Thymus (tissue), 11 donors: ENCODE measurements at regions not wholly inside any gene's neighbourhood (a gene's known extent, or its start where the extent isn't known, plus 50 kb on each side); places are given as distances from the start of the nearest gene placed in this dataset.
A peak's percentile ranks its signal among the peaks of the same experiment; 100 is the strongest.

ENCODE experiments used
- DNase-seq, 9 donors: peaks; one replicate each; pipeline ENCODE4 v3.0.0-alpha.2; 2013; ENCODE audit warnings: low spot score in 9 of 9, low read depth in 6 of 9, missing footprints in 1 of 9
- H3K27ac ChIP-seq, 2 donors: one replicate each; pipeline ENCODE4 v1.5.1; 2013; ENCODE audit warnings: control low read depth in 1 of 2, low read depth in 1 of 2, low read length in 1 of 2, mild to moderate bottlenecking in 1 of 2, moderate library complexity in 1 of 2
- H3K27me3 ChIP-seq, 2 donors: one replicate each; pipeline ENCODE4 v1.5.1; 2013; ENCODE audit warnings: low read length in 1 of 2; ENCODE audit not compliant: control insufficient read depth in 2 of 2, insufficient read depth in 1 of 2
- H3K36me3 ChIP-seq, 2 donors: one replicate each; pipeline ENCODE4 v1.5.1; 2013; ENCODE audit warnings: low read length in 1 of 2, mild to moderate bottlenecking in 1 of 2, moderate library complexity in 1 of 2; ENCODE audit not compliant: control insufficient read depth in 2 of 2, insufficient read depth in 2 of 2
- H3K4me1 ChIP-seq, 2 donors: one replicate each; pipeline ENCODE4 v1.5.1; 2013; ENCODE audit warnings: low read length in 2 of 2; ENCODE audit not compliant: control insufficient read depth in 2 of 2, insufficient read depth in 2 of 2
- H3K4me3 ChIP-seq, 2 donors: one replicate each; pipeline ENCODE4 v1.5.1; 2013; ENCODE audit warnings: low read length in 2 of 2, control low read depth in 1 of 2, mild to moderate bottlenecking in 1 of 2
- H3K9me3 ChIP-seq, 2 donors: one replicate each; pipeline ENCODE4 v1.5.1; 2013; ENCODE audit warnings: low read length in 1 of 2, mild to moderate bottlenecking in 1 of 2; ENCODE audit not compliant: control insufficient read depth in 2 of 2, insufficient read depth in 1 of 2
- WGBS: extraction: QIAGEN DNeasy Blood & Tissue Kit; methylation state at CpG from one replicate; pipeline ENCODE4 v1.1.7; 2013; 5-methylcytosine and 5-hydroxymethylcytosine counted together
- donor health status: healthy.

- Histone ChIP-seq H3K4me3 (no peak overlapping the region), H3K27ac (no peak overlapping the region), H3K9me3 (no peaks in the 10 kb centered on the region), H3K4me1 (no peaks in the 10 kb centered on the region), H3K36me3 (no peaks in the 10 kb centered on the region), H3K27me3 (peaks cover 0 to 2% of the 10 kb centered on the region in 2 donors)
- DNase-seq, result no peak
- 78% methylated on average over 12 of the region's 12 CpGs for WGBS
Measured at GRCh38 chr10:14468023-14468441, 137.3 kb upstream of the FRMD4A start.

DNA sequence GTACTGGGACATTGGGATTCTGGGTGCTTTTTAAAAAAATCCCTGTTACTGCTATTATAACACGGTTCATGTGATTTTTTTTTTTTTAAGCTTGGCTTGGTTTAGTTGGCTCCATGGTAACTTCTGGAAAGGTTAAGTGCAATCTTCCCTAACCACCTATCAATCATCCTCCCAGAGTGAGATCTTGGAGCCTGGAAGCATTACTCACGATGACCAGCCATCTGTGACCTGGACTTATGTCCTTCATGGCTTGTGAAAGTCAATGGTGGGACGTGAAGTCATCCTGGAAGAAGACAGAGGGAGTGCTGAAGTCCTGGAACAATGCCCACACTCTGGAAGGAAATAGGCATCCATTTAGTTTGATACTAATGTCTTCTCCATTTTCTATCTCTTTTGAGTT, 135.5 kb upstream of the FRMD4A start:
- Histone ChIP-seq H3K4me1 (no peaks in the 10 kb centered on the region), H3K27ac (no peak overlapping the region), H3K27me3 (no peaks in the 10 kb centered on the region), H3K9me3 (no peaks in the 10 kb centered on the region), H3K36me3 (no peaks in the 10 kb centered on the region), H3K4me3 (no peak overlapping the region)
- WGBS, result 83% methylated on average over 3 of the region's 3 CpGs
- DNase-seq, result peak in 1 of 9 donors; percentile 6

- no peaks in the 10 kb centered on the region for H3K9me3 ChIP-seq
- H3K36me3 ChIP-seq, result no peaks in the 10 kb centered on the region
- no peak overlapping the region for H3K27ac ChIP-seq
- no peaks in the 10 kb centered on the region for H3K27me3 ChIP-seq
- 92% methylated on average over 2 of the region's 2 CpGs for WGBS
- DNase-seq, result no peak
- no peaks in the 10 kb centered on the region for H3K4me1 ChIP-seq
- no peak overlapping the region for H3K4me3 ChIP-seq
Measured at GRCh38 chr10:14460447-14460846, 129.7 kb upstream of the FRMD4A start.

DNA sequence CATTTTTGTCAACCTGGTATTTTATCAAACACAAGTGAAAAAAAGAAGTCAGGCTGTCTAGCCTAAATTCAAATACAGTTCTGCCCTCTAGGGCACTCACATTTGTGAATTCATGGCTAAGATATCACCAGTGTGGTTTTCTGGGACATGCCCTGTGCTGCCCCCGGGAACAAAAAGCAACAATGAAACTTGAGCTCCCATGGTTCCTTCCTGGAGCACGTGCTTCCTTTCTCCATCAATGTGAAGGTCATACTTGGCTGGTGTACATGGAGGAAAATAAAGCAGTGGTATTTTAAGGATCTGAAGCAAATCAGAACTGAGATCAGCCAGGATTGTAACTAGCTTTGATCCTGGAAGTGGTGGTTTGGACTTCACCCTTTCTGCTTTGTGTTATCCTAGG, 128.9 kb upstream of the FRMD4A start:
- Histone ChIP-seq H3K9me3 (no peaks in the 10 kb centered on the region), H3K27me3 (no peaks in the 10 kb centered on the region), H3K27ac (no peak overlapping the region), H3K36me3 (no peaks in the 10 kb centered on the region), H3K4me1 (no peaks in the 10 kb centered on the region), H3K4me3 (no peak overlapping the region)
- 30% methylated on average over 2 of the region's 2 CpGs for WGBS
- DNase-seq, result no peak

DNA sequence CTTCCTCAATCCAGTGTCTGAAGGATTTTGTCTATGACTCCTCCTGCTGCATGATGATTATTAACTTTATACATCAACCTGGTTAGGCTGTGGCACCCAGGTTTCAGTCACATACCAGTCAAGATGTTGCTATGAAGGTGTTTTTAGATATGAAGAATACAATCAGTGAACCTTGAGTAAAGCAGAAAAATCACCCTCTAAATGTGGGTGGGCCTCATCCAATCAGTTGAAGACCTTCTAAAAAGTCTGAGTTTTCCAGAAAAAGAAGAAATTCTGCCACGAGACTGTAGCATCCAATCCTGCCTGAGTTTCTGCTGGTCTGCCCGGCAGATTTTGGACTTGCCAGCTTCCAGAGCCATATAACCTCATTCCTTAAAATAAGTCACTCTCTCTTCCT, 126.1 kb upstream of the FRMD4A start:
- H3K27ac ChIP-seq, result no peak overlapping the region
- no peak for DNase-seq
- WGBS, result 91% methylated on average over 2 of the region's 2 CpGs
- H3K4me3 ChIP-seq, result no peak overlapping the region
- H3K27me3 ChIP-seq, result no peaks in the 10 kb centered on the region
- no peaks in the 10 kb centered on the region for H3K36me3 ChIP-seq
- no peaks in the 10 kb centered on the region for H3K9me3 ChIP-seq
- H3K4me1 ChIP-seq, result no peaks in the 10 kb centered on the region

DNA sequence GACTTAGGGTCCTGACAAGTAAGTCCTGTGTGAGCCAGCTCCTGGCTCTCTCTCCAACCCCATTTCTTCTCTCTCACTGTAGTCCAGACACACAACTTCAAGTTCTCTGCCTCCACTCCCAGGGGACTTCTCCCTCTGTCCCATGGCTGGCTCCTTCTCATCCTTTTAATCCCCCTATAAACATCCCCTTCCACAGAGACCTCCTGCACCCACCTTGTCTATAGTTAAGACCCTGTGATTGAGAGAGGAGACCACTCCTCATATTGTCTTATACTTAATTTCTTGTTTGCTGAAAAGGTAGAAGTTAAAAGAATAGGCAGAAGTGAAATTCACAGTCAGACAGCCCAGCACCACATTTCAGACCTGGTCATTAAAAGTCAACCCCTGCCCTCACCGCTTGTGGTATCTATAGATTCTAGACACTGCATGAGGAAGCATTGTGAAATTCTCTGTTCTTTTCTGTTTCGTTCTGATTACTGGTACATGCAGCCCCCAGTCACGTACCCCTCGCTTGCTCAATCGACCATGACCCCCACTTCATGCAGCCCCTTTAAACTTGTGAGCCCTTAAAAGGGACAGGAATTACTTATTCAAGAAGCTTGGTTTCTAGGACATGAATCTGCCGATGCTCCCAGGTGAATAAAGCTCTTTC, 125.6 kb upstream of the FRMD4A start:
- Histone ChIP-seq H3K4me3 (no peak overlapping the region), H3K4me1 (no peaks in the 10 kb centered on the region), H3K9me3 (no peaks in the 10 kb centered on the region), H3K36me3 (no peaks in the 10 kb centered on the region), H3K27ac (no peak overlapping the region), H3K27me3 (no peaks in the 10 kb centered on the region)
- WGBS, result 90% methylated on average over 6 of the region's 6 CpGs
- no peak for DNase-seq

DNA sequence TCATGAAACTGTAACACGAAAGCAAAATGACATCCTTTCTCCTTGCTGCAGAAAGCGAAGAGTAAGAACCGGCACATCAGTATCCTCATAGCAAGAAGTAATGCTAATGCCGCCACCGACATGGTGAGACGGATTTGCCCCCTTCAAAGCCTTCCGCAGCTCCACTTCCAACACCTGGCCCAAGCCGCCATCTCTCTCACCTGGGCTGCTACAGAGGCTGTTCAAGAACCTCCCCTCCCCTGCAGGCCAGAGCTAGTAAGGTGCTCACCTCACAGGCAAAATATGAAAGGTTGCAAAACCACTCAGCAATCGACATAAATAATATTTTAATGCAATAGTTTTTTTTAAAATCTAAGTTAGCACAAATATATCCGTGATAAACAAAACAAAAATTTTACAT, 123.9 kb upstream of the FRMD4A start:
- Histone ChIP-seq H3K4me1 (no peaks in the 10 kb centered on the region), H3K27me3 (no peaks in the 10 kb centered on the region), H3K36me3 (no peaks in the 10 kb centered on the region), H3K27ac (no peak overlapping the region), H3K9me3 (no peaks in the 10 kb centered on the region), H3K4me3 (no peak overlapping the region)
- 96% methylated on average over 10 of the region's 10 CpGs for WGBS
- DNase-seq, result no peak

- 97% methylated on average over 12 of the region's 12 CpGs for WGBS
- Histone ChIP-seq H3K9me3 (no peaks in the 10 kb centered on the region), H3K4me1 (no peaks in the 10 kb centered on the region), H3K27me3 (no peaks in the 10 kb centered on the region), H3K27ac (no peak overlapping the region), H3K36me3 (no peaks in the 10 kb centered on the region), H3K4me3 (no peak overlapping the region)
- no peak for DNase-seq
Measured at GRCh38 chr10:14454206-14454605, 123.5 kb upstream of the FRMD4A start.

GRCh38 chr10:14453593-14453992, 122.9 kb upstream of the FRMD4A start:
- no peak overlapping the region for H3K4me3 ChIP-seq
- DNase-seq, result no peak
- no peaks in the 10 kb centered on the region for H3K9me3 ChIP-seq
- H3K4me1 ChIP-seq, result no peaks in the 10 kb centered on the region
- H3K36me3 ChIP-seq, result no peaks in the 10 kb centered on the region
- no peak overlapping the region for H3K27ac ChIP-seq
- WGBS, result 96% methylated on average over 4 of the region's 4 CpGs
- H3K27me3 ChIP-seq, result no peaks in the 10 kb centered on the region

- 94% methylated on average over 6 of the region's 6 CpGs for WGBS
- H3K9me3 ChIP-seq, result no peaks in the 10 kb centered on the region
Measured at GRCh38 chr10:14451341-14451740, 120.6 kb upstream of the FRMD4A start.

More at GRCh38 chr10:14451341-14451740, 120.6 kb upstream of the FRMD4A start:
- no peak overlapping the region for H3K4me3 ChIP-seq
- H3K27ac ChIP-seq, result no peak overlapping the region
- no peaks in the 10 kb centered on the region for H3K4me1 ChIP-seq
- no peak for DNase-seq
- no peaks in the 10 kb centered on the region for H3K36me3 ChIP-seq
- no peaks in the 10 kb centered on the region for H3K27me3 ChIP-seq
